DND-41 (cell line): ENCODE measurements at regions not wholly inside any gene's neighbourhood (a gene's known extent, or its start where the extent isn't known, plus 50 kb on each side); places are given as distances from the start of the nearest gene placed in this dataset.

Experiments
- ATAC-seq: fragments of 200-7000 bp; cut with Tn5 transposase; 3 replicates; pipeline ENCODE4 v1.9.1; 2021; ENCODE audit warnings: low read depth; ENCODE audit not compliant: insufficient read depth
- DNase-seq: peaks from one replicate; pipeline ENCODE4 v3.0.0-alpha.2; 2020
- H2AFZ ChIP-seq: 2 replicates; pipeline ENCODE4 v1.6.0; 2012; ENCODE audit warnings: low read depth, low read length
- H3K27ac ChIP-seq: 2 replicates; pipeline ENCODE4 v1.5.1; 2012; ENCODE audit warnings: low read length, inconsistent platforms
- H3K27me3 ChIP-seq: fragments of 200-600 bp; sonication (generic); 2 replicates; pipeline ENCODE4 v1.6.0; 2012; ENCODE audit warnings: low read length, mild to moderate bottlenecking, inconsistent platforms; ENCODE audit not compliant: insufficient read depth, poor library complexity
- H3K36me3 ChIP-seq: 2 replicates; pipeline ENCODE4 v1.5.1; 2012; ENCODE audit warnings: low read length, inconsistent platforms; ENCODE audit not compliant: insufficient read depth
- H3K4me1 ChIP-seq: 2 replicates; pipeline ENCODE4 v1.5.1; 2012; ENCODE audit warnings: mild to moderate bottlenecking, low read length; ENCODE audit not compliant: insufficient read depth
- H3K4me2 ChIP-seq: 2 replicates; pipeline ENCODE4 v1.6.0; 2012; ENCODE audit warnings: mild to moderate bottlenecking, moderate library complexity, low read length, inconsistent platforms; ENCODE audit not compliant: insufficient read depth
- H3K4me3 ChIP-seq, 2 experiments: fragments of 200-600 bp in 1 of 2; shearing (Covaris generic) in 1 of 2; 2 replicates each; pipeline ENCODE4 v1.5.1; 2012 to 2016; ENCODE audit warnings: inconsistent platforms in 2 of 2, low read length in 2 of 2, mild to moderate bottlenecking in 2 of 2, low read depth in 1 of 2, moderate library complexity in 1 of 2
- H3K79me2 ChIP-seq: 2 replicates; pipeline ENCODE4 v1.6.0; 2012; ENCODE audit warnings: low read length, inconsistent platforms; ENCODE audit not compliant: insufficient read depth
- H3K9ac ChIP-seq: 2 replicates; pipeline ENCODE4 v1.6.0; 2012; ENCODE audit warnings: low read depth, mild to moderate bottlenecking, inconsistent platforms, low read length, moderate library complexity
- H3K9me3 ChIP-seq: 2 replicates; pipeline ENCODE4 v1.5.1; 2012; ENCODE audit warnings: low read length, moderate library complexity, mild to moderate bottlenecking, inconsistent platforms; ENCODE audit not compliant: insufficient read depth, severe bottlenecking
- H4K20me1 ChIP-seq: 2 replicates; pipeline ENCODE4 v1.6.0; 2012; ENCODE audit warnings: low read length; ENCODE audit not compliant: insufficient read depth
- EZH2 ChIP-seq: IDR thresholded peaks from 3 replicates; pipeline ENCODE4 v1.6.1; 2012; ENCODE audit warnings: borderline replicate concordance, low read depth, mild to moderate bottlenecking, moderate library complexity, low read length, inconsistent platforms; ENCODE audit not compliant: severe bottlenecking
- TF ChIP-seq, protein P1 (sequence below): IDR thresholded peaks from 2 replicates; pipeline ENCODE4 v1.5.1; 2012; ENCODE audit warnings: borderline replicate concordance, low read length, moderate library complexity, mild to moderate bottlenecking; ENCODE audit not compliant: poor library complexity, severe bottlenecking; ENCODE audit errors: extremely low read depth

DNA sequence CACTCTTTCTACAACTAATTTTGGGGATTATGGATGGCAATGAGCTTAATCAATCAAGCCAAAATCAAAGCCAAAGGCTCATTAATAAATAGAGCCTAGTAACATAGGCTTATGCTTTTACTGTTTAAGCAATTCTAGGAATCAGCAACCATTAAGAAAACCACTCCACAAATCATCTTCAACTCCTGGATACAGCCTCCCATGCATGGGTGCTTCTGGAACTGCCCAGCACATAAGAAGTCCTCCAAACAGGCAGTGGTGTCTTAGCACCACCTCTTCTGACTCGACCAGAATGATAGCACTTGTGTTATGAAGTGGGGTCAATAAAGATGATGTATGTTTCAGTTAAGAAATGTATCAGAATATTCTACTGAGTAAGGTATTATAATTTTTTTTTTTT, 104.4 kb upstream of the SERPINE2 start:
- peaks cover 3% of the 10 kb centered on the region for H3K27me3 ChIP-seq
- no peak overlapping the region for H3K27ac ChIP-seq
- H3K4me2 ChIP-seq, result no peak overlapping the region
- H3K36me3 ChIP-seq, result no peaks in the 10 kb centered on the region
- no peaks in the 10 kb centered on the region for H3K9me3 ChIP-seq
- no peak for DNase-seq
- no peaks in the 10 kb centered on the region for H3K79me2 ChIP-seq
- H2AFZ ChIP-seq, result no peak overlapping the region
- TF ChIP-seq EZH2, result no peak
- TF ChIP-seq, protein P1, sequence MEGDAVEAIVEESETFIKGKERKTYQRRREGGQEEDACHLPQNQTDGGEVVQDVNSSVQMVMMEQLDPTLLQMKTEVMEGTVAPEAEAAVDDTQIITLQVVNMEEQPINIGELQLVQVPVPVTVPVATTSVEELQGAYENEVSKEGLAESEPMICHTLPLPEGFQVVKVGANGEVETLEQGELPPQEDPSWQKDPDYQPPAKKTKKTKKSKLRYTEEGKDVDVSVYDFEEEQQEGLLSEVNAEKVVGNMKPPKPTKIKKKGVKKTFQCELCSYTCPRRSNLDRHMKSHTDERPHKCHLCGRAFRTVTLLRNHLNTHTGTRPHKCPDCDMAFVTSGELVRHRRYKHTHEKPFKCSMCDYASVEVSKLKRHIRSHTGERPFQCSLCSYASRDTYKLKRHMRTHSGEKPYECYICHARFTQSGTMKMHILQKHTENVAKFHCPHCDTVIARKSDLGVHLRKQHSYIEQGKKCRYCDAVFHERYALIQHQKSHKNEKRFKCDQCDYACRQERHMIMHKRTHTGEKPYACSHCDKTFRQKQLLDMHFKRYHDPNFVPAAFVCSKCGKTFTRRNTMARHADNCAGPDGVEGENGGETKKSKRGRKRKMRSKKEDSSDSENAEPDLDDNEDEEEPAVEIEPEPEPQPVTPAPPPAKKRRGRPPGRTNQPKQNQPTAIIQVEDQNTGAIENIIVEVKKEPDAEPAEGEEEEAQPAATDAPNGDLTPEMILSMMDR, result no peak
- H3K4me1 ChIP-seq, result no peaks in the 10 kb centered on the region
- H3K4me3 ChIP-seq, result no peak overlapping the region
- ATAC-seq, result no peak
- H4K20me1 ChIP-seq, result no peaks in the 10 kb centered on the region
- H3K9ac ChIP-seq, result no peak overlapping the region

DNA sequence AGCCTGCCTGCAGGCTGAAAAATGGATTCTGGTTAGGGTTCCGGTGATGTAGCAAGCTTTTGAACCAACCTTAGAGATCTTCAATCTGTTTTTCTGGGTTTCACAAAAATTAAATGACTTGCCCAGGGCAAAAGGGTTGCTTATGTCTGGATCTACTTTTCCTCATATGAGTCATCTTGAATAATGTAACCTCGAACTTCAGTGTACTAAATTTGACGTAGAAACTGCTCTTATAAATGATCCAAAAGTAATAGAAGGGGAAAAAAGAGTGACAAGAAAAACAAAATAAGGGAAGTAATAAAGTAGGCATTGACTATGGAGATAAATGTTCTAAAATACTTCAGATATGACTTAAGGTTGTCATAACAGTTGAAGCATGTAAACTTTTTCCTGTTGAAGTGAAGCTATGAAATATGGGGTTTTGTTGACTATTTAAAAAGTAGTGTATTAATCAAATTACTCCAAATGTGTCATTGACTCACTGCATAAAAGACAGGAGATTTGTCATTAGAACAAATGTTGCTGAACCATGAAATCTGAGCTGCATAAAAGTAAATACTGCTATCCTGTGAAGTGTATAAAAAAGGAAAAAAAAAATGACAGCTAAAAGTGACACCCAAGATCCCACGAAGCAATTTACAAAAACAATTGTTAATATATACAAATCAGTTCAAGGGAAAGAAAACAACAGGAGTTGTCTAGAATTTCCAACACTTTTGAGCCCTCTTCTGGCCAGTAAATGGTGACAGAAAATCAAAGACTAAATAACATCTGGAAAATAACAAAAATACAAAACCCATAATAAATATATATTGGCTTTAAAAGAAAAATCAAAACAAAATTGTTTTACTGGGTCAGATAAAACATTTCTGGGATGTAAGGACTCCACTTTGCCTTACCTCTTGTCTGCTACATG, 103.6 kb upstream of the SERPINE2 start:
- Histone ChIP-seq H3K4me3 (no peak overlapping the region), H4K20me1 (no peaks in the 10 kb centered on the region), H2AFZ (no peak overlapping the region), H3K27ac (no peak overlapping the region), H3K27me3 (peaks cover 3% of the 10 kb centered on the region), H3K9me3 (no peaks in the 10 kb centered on the region), H3K9ac (no peak overlapping the region), H3K4me2 (no peak overlapping the region), H3K36me3 (no peaks in the 10 kb centered on the region), H3K79me2 (no peaks in the 10 kb centered on the region), H3K4me1 (no peaks in the 10 kb centered on the region)
- ATAC-seq (no peak), DNase-seq (no peak)
- no peak for TF ChIP-seq EZH2
- TF ChIP-seq, protein P1, result no peak

DNA sequence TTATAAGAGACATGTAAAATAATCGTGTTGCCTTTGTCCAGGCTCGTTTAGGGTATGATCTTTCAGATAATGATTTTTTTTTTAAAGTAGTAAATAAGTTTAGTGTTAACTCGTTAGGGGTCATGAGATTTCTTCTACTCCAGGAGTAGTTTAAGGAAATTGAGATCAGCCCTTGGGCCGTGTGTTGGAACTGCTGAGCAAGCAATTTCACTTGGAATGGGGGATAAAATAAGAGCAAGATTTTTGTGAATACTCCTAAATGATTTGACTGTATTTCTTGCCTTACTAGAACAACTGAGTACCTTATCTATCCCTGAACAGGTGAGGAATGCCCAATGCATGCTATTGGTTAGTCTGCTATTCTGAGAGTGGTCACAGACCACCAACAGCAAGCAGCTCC, 102.2 kb upstream of the SERPINE2 start:
- H2AFZ ChIP-seq, result no peak overlapping the region
- H3K27ac ChIP-seq, result no peak overlapping the region
- peaks cover 3% of the 10 kb centered on the region for H3K27me3 ChIP-seq
- TF ChIP-seq, protein P1, result no peak
- no peak for TF ChIP-seq EZH2
- no peaks in the 10 kb centered on the region for H3K4me1 ChIP-seq
- no peak overlapping the region for H3K9ac ChIP-seq
- DNase-seq (no peak), ATAC-seq (no peak)
- no peaks in the 10 kb centered on the region for H3K36me3 ChIP-seq
- H3K4me2 ChIP-seq, result no peak overlapping the region
- no peaks in the 10 kb centered on the region for H3K79me2 ChIP-seq
- H4K20me1 ChIP-seq, result no peaks in the 10 kb centered on the region
- no peaks in the 10 kb centered on the region for H3K9me3 ChIP-seq
- H3K4me3 ChIP-seq, result no peak overlapping the region
